ENCODE measurements at regions not wholly inside any gene's neighbourhood (a gene's known extent, or its start where the extent isn't known, plus 50 kb on each side); places are given as distances from the start of the nearest gene placed in this dataset.
"Not testable (repeated sequence)": the region's sequence is repeated elsewhere in the genome, so short reads cannot be mapped to it uniquely, and the experiment has no call there.

DNA sequence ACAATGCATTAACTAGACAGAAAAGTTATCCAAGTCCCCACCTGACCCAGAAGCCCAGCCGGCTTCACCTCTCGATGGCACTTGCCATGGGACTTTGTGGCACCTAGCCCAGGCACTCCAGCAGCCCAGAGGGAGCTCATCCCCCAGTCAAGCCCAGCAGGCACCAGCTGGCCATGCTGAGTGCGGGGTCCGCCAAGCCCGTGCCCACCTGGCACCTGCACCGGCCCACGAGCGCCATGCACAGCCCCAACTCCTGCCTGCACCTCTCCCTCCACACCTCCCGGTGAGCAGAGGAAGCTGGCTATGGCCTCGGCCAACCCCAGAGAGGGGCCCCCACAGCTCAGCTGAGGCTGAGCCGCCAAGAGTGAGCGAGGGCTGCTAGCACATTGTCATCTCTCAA lies 1759.1 kb downstream of the OLFM4 start:
- H3K9me3 Mint-ChIP-seq: peaks cover 8 to 12% of the 10 kb centered on the region in 2 donors
- ATAC-seq: no peak

GRCh38 chr13:54799621-54800226 lies 1771.1 kb downstream of the OLFM4 start:
- Mint-ChIP-seq H3K27ac (no peak overlapping the region), H3K4me1 (no peaks in the 10 kb centered on the region), H3K4me3 (no peak overlapping the region), H3K36me3 (peaks cover 18% of the 10 kb centered on the region), H3K9me3 (peaks cover 11 to 15% of the 10 kb centered on the region in 2 donors), H3K27me3 (ENCODE audit: low read depth in 2 of 2) (no peaks in the 10 kb centered on the region)
- no peak for TF ChIP-seq CTCF (IDR thresholded peaks at IDR 0.05)
- WGBS (ENCODE audit: insufficient coverage): 94% methylated on average over 37 of the region's 37 CpGs
- H3K4me1 ChIP-seq (ENCODE audit: control insufficient read depth, insufficient read depth, low read length): no peaks in the 10 kb centered on the region
- H3K4me3 ChIP-seq (ENCODE audit: low read length): no peak overlapping the region
- no peak overlapping the region for H3K27ac ChIP-seq (ENCODE audit: low read length)
- no peaks in the 10 kb centered on the region for H3K27me3 ChIP-seq (ENCODE audit: control insufficient read depth, insufficient read depth, low read length)
- ATAC-seq: no peak
- DNase-seq: no peak
- intact Hi-C loops (cut with micrococcal nuclease): no loop called here
- no peaks in the 10 kb centered on the region for H3K36me3 ChIP-seq (ENCODE audit: control insufficient read depth, insufficient read depth, low read length)
- H3K9me3 ChIP-seq (ENCODE audit: control insufficient read depth, insufficient read depth, low read length): no peaks in the 10 kb centered on the region

More for the DNA sequence above, 1759.1 kb downstream of the OLFM4 start:
- no peak overlapping the region for H3K27ac ChIP-seq (ENCODE audit: low read length)
- 85% methylated on average over 10 of the region's 12 CpGs for WGBS (ENCODE audit: insufficient coverage)
- H3K36me3 Mint-ChIP-seq: peaks cover 6% of the 10 kb centered on the region
- no peak overlapping the region for H3K4me3 Mint-ChIP-seq
- H3K27me3 Mint-ChIP-seq (ENCODE audit: low read depth in 2 of 2): no peaks in the 10 kb centered on the region
- intact Hi-C loops (cut with micrococcal nuclease): no loop called here
- no peaks in the 10 kb centered on the region for H3K27me3 ChIP-seq (ENCODE audit: control insufficient read depth, insufficient read depth, low read length)
- no peak for TF ChIP-seq CTCF (IDR thresholded peaks at IDR 0.05)
- DNase-seq: no peak
- no peak overlapping the region for H3K4me3 ChIP-seq (ENCODE audit: low read length)
- H3K36me3 ChIP-seq (ENCODE audit: control insufficient read depth, insufficient read depth, low read length): no peaks in the 10 kb centered on the region
- no peak overlapping the region for H3K27ac Mint-ChIP-seq
- H3K9me3 ChIP-seq (ENCODE audit: control insufficient read depth, insufficient read depth, low read length): peaks cover 3% of the 10 kb centered on the region
- H3K4me1 Mint-ChIP-seq: no peaks in the 10 kb centered on the region
- H3K4me1 ChIP-seq (ENCODE audit: control insufficient read depth, insufficient read depth, low read length): no peaks in the 10 kb centered on the region

- DNase-seq (no peak), ATAC-seq (no peak)
- TF ChIP-seq CTCF (IDR thresholded peaks at IDR 0.05): no peak
- peaks cover 15 to 23% of the 10 kb centered on the region in 2 donors for H3K9me3 Mint-ChIP-seq
- H3K27me3 ChIP-seq (ENCODE audit: control insufficient read depth, insufficient read depth, low read length): no peaks in the 10 kb centered on the region
- no peaks in the 10 kb centered on the region for H3K27me3 Mint-ChIP-seq (ENCODE audit: low read depth in 2 of 2)
- no peak overlapping the region for H3K27ac ChIP-seq (ENCODE audit: low read length)
- no peak overlapping the region for H3K4me3 ChIP-seq (ENCODE audit: low read length)
- no peak overlapping the region for H3K4me3 Mint-ChIP-seq
- H3K4me1 ChIP-seq (ENCODE audit: control insufficient read depth, insufficient read depth, low read length): no peaks in the 10 kb centered on the region
- WGBS (ENCODE audit: insufficient coverage): 83% methylated on average over 3 of the region's 4 CpGs
- no peaks in the 10 kb centered on the region for H3K9me3 ChIP-seq (ENCODE audit: control insufficient read depth, insufficient read depth, low read length)
- H3K36me3 ChIP-seq (ENCODE audit: control insufficient read depth, insufficient read depth, low read length): no peaks in the 10 kb centered on the region
- H3K27ac Mint-ChIP-seq: no peak overlapping the region
- no peaks in the 10 kb centered on the region for H3K4me1 Mint-ChIP-seq
- H3K36me3 Mint-ChIP-seq: peaks cover 18% of the 10 kb centered on the region
- intact Hi-C loops (cut with micrococcal nuclease): no loop called here
Measured at GRCh38 chr13:54802226-54802625, 1773.6 kb downstream of the OLFM4 start.

DNA sequence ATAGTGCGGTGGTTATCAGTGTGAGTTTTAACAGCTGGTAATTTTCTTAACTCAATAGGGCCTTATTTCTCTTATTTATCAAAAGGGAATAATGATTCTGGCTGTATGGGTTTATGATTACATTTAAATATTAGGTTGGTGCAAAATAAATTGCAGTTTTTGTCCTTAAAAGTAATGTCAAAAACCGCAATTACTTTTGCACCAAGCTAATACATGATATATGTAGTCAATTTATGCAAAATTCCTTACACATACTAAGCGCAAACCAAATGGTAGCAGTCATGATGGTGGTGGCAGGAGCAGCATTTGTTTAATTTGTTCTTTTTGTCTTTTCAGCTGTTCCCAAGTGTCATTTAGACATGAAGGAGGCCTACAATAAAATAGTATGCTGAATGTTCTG lies 1777.1 kb downstream of the OLFM4 start:
- Mint-ChIP-seq H3K9me3 (peaks cover 15 to 30% of the 10 kb centered on the region in 2 donors), H3K4me3 (no peak overlapping the region), H3K27ac (no peak overlapping the region), H3K36me3 (peaks cover 19% of the 10 kb centered on the region), H3K4me1 (no peaks in the 10 kb centered on the region), H3K27me3 (ENCODE audit: low read depth in 2 of 2) (no peaks in the 10 kb centered on the region)
- WGBS (ENCODE audit: insufficient coverage): no CpG with 5 or more reads among the region's 3 CpGs
- Histone ChIP-seq H3K9me3 (ENCODE audit: control insufficient read depth, insufficient read depth, low read length) (no peaks in the 10 kb centered on the region), H3K27ac (ENCODE audit: low read length) (no peak overlapping the region), H3K4me3 (ENCODE audit: low read length) (no peak overlapping the region), H3K4me1 (ENCODE audit: control insufficient read depth, insufficient read depth, low read length) (no peaks in the 10 kb centered on the region), H3K36me3 (ENCODE audit: control insufficient read depth, insufficient read depth, low read length) (no peaks in the 10 kb centered on the region), H3K27me3 (ENCODE audit: control insufficient read depth, insufficient read depth, low read length) (no peaks in the 10 kb centered on the region)
- ATAC-seq: no peak
- TF ChIP-seq CTCF (IDR thresholded peaks at IDR 0.05): no peak
- intact Hi-C loops (cut with micrococcal nuclease): no loop called here
- no peak for DNase-seq

- WGBS (ENCODE audit: insufficient coverage): 41% methylated on average over 4 of the region's 4 CpGs
- ATAC-seq; H3K4me1 ChIP-seq (ENCODE audit: control insufficient read depth, insufficient read depth, low read length); H3K4me3 Mint-ChIP-seq; H3K27me3 Mint-ChIP-seq (ENCODE audit: low read depth in 2 of 2); DNase-seq; H3K4me1 Mint-ChIP-seq; H3K36me3 ChIP-seq (ENCODE audit: control insufficient read depth, insufficient read depth, low read length); H3K27ac ChIP-seq (ENCODE audit: low read length); intact Hi-C loops (cut with micrococcal nuclease); H3K27ac Mint-ChIP-seq; H3K4me3 ChIP-seq (ENCODE audit: low read length); H3K27me3 ChIP-seq (ENCODE audit: control insufficient read depth, insufficient read depth, low read length): not testable (repeated sequence)
- Mint-ChIP-seq H3K9me3 (peaks cover 20% of the 10 kb centered on the region in 2 donors), H3K36me3 (peaks cover 21% of the 10 kb centered on the region)
- peaks cover 15% of the 10 kb centered on the region for H3K9me3 ChIP-seq (ENCODE audit: control insufficient read depth, insufficient read depth, low read length)
Measured at GRCh38 chr13:54821938-54822470, 1793.4 kb downstream of the OLFM4 start.
